ENCODE measurements at regions not wholly inside any gene's neighbourhood (a gene's known extent, or its start where the extent isn't known, plus 50 kb on each side); places are given as distances from the start of the nearest gene placed in this dataset.

- TF ChIP-seq CTCF (IDR thresholded peaks at IDR 0.05; ENCODE audit: low read depth, low read length, missing control alignments) = no peak
- DNase-seq (ENCODE audit: extremely low read depth, low read depth) = no peak
- H3K4me3 ChIP-seq (replicated peaks; ENCODE audit: low read depth, low read length) = no peak overlapping the region
Measured at GRCh38 chr4:35216636-35217035, 1027.7 kb downstream of the ARAP2 start.

- DNase-seq (ENCODE audit: extremely low read depth, low read depth) = no peak
- H3K4me3 ChIP-seq (replicated peaks; ENCODE audit: low read depth, low read length) = no peak overlapping the region
- no peak for TF ChIP-seq CTCF (IDR thresholded peaks at IDR 0.05; ENCODE audit: low read depth, low read length, missing control alignments)
Measured at GRCh38 chr4:35217331-35217730, 1027.0 kb downstream of the ARAP2 start.

- no peak for TF ChIP-seq CTCF (IDR thresholded peaks at IDR 0.05; ENCODE audit: low read depth, low read length, missing control alignments)
- no peak for DNase-seq (ENCODE audit: extremely low read depth, low read depth)
- H3K4me3 ChIP-seq (replicated peaks; ENCODE audit: low read depth, low read length) = no peak overlapping the region
Measured at GRCh38 chr4:35228313-35228712, 1016.0 kb downstream of the ARAP2 start.

- TF ChIP-seq CTCF (IDR thresholded peaks at IDR 0.05; ENCODE audit: low read depth, low read length, missing control alignments) = no peak
- no peak overlapping the region for H3K4me3 ChIP-seq (replicated peaks; ENCODE audit: low read depth, low read length)
- no peak for DNase-seq (ENCODE audit: extremely low read depth, low read depth)
Measured at GRCh38 chr4:35229021-35229420, 1015.3 kb downstream of the ARAP2 start.

- no peak for TF ChIP-seq CTCF (IDR thresholded peaks at IDR 0.05; ENCODE audit: low read depth, low read length, missing control alignments)
- DNase-seq (ENCODE audit: extremely low read depth, low read depth) = no peak
Measured at GRCh38 chr4:35237924-35238323, 1006.4 kb downstream of the ARAP2 start.

GRCh38 chr4:35238793-35239192 lies 1005.5 kb downstream of the ARAP2 start:
- TF ChIP-seq CTCF (IDR thresholded peaks at IDR 0.05; ENCODE audit: low read depth, low read length, missing control alignments) = no peak

More at GRCh38 chr4:35237924-35238323, 1006.4 kb downstream of the ARAP2 start:
- H3K4me3 ChIP-seq (replicated peaks; ENCODE audit: low read depth, low read length) = no peak overlapping the region

GRCh38 chr4:35246493-35246892 lies 997.8 kb downstream of the ARAP2 start:
- no peak for DNase-seq (ENCODE audit: extremely low read depth, low read depth)
- no peak overlapping the region for H3K4me3 ChIP-seq (replicated peaks; ENCODE audit: low read depth, low read length)
- TF ChIP-seq CTCF (IDR thresholded peaks at IDR 0.05; ENCODE audit: low read depth, low read length, missing control alignments) = no peak

More at GRCh38 chr4:35238793-35239192, 1005.5 kb downstream of the ARAP2 start:
- no peak overlapping the region for H3K4me3 ChIP-seq (replicated peaks; ENCODE audit: low read depth, low read length)
- no peak for DNase-seq (ENCODE audit: extremely low read depth, low read depth)

Measured in HFF-Myc (cell line).